GM18511 (cell line): ENCODE measurements at regions not wholly inside any gene's neighbourhood (a gene's known extent, or its start where the extent isn't known, plus 50 kb on each side); places are given as distances from the start of the nearest gene placed in this dataset.
"Not testable (repeated sequence)": the region's sequence is repeated elsewhere in the genome, so short reads cannot be mapped to it uniquely, and the experiment has no call there.

Experiments used
- ATAC-seq: cut with Tn5 transposase; IDR thresholded peaks from one replicate; pipeline ENCODE4 v1.9.1; 2021; ENCODE audit warnings: mild to moderate bottlenecking, moderate library complexity; ENCODE audit not compliant: unreplicated experiment

DNA sequence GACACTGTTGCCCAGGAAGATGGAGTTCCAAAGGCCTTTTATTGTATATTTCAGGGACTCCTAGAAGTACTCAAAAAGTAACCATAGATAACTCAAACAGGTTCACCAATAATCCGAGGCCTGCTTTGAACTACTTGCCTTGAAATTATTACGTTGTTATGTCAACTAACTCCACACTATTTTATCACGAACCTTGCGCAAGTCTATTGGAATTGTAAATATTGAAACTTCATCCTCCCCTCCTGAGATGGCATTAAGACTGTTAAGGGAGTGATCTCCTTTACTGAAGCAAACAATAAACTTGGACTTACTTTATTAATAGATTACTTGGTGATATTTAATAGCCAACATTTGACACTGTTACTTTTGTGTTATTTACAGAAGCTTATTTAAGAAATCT is 199.6 kb upstream of the GADL1 start:
- ATAC-seq: no peak

GRCh38 chr3:31095255-31095654 is 200.8 kb upstream of the GADL1 start:
- no peak for ATAC-seq

DNA sequence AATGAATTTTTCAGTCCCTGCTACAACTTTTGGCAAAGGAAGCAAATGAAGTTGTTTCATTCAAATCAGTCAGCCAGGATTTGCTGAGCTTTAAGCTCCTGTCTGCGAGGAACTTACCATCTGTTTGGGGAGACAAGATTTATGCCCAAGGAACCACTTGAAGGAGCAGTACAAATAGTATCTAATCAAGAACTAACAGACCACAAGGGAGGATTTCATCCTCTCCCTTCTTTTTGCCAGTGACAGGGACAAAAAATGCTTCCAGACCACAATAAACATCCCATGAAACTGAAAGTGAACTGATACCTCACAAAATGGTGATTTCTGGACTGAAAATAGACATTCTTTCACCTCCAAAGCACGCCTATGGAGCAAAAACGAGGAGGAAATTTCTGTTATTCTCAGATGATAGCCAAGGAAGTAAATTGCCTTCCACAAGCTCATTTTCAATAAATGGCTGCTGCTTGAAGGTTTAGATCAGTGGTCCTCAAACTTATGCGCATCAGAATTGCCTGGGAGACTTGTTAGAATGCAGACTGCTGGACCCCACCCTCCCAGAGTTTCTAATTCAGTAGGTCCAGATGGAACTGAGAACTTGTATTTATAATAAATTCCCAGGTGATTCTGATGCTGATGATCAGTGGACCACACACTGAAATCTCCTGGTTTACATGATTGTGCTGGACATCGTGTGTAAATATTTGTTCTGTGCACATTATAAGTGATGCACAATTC is 202.4 kb upstream of the GADL1 start:
- ATAC-seq: no peak

GRCh38 chr3:31100519-31100918 is 206.1 kb upstream of the GADL1 start:
- no peak for ATAC-seq

- not testable (repeated sequence) for ATAC-seq
These were observed 206.8 kb upstream of the GADL1 start for GRCh38 chr3:31101285-31101684.

DNA sequence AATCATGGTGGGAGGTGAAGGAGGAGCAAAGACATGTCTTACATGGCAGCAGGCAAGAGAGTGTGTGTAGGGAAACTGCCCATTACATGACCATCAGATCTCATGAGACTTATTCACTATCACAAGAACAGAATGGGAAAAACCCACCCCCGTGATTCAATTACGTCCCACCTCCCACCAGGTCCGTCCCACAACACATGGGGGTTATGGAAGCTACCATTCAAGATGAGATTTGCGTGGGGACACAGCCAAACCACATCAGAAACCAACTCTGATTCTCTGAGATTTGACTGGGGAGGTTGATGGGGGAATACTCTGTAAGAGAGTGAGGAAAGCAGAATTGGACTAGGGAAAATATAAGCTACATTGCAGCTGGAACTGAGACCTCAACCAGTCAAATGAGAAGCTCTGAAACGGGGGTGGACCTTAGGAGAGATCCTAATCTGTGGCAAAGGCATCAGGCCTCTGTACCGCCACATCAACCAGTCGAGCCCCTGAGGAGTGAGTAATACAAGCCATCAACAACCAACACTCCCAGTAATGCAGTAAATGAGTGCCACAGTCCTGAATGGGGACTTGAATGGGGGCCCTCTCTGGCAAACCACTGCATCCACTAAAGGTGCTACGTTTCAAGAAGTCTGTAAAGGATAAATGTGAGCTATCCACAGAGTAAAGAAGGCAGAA is 207.9 kb upstream of the GADL1 start:
- ATAC-seq: no peak

GRCh38 chr3:31103181-31103580 is 208.7 kb upstream of the GADL1 start:
- no peak for ATAC-seq

DNA sequence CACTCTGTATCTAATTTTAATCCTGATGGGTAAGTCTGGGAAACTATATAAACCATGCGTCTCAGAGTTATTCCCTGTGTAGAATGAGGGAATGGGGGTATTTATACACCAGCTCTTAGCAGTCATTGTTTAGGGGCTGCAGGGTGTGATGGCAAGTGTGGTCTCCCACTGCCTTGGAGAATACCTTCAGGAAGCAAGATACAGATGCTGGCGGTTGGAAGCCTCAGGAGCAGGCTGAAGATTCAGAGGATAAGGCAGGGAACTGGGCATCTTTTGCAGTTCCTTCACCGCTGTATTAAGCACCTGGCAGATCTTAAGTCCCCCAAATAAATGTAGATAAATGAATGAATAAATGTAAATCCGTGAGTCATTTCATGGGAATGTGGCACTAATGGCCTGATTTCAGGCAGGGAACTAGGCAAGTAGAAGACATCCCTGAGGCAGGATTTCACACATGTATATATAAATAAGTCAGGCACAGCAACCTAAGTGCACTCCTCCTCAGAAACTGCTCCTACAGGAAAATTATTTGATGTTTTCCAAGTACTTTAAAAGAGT is 209.2 kb upstream of the GADL1 start:
- ATAC-seq: no peak

GRCh38 chr3:31105011-31105410 is 210.6 kb upstream of the GADL1 start:
- no peak for ATAC-seq

DNA sequence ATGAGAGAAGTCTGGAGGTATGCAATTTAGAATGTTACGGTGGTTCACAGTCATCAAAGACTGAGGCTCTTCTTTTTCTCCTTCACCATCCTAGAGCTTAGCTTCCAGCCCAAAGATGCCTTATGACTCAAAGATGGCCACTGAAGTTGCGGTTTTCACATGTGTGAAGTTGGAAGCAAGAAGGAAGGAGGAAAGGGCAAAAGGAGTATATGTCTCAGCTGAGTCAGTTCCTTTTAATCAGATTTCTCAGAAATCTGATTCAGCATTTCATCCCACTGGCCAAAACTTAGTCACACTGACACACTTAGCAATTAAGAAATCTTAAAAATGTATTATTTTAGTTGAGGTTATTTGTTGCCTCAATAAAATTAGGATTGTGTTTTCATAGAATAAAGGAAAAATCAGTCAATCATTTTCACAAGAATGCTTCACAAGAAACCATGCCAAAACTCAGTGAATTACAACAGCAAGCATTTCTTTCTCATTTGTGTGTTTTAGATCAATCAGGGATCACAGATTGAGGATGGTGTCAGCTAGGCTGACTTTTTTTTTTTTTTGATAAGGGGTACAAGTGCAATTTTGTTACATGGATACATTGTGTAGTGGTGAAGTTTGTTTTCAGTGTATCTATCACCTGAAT is 211.1 kb upstream of the GADL1 start:
- ATAC-seq: no peak

GRCh38 chr3:31106204-31106603 is 211.7 kb upstream of the GADL1 start:
- no peak for ATAC-seq

- ATAC-seq: peak; percentile 95
These were observed 212.5 kb upstream of the GADL1 start for GRCh38 chr3:31106912-31107311.

DNA sequence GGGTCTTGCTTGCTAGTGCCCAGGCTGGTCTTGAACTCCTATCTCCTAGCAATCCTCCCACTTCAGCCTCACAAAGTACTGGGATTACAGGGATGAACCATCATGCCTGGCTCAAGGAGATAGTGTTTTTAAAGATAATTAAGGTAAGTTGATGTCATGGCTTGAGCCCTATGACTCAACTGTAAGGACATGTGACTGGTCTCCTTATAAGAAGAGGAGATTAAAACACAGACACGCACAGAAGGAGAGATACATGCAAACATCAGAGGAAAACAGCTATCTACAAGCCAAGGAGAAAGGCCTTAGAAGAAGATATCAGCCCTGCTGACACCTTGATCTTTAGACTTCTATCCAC is 220.4 kb upstream of the GADL1 start:
- no peak for ATAC-seq

DNA sequence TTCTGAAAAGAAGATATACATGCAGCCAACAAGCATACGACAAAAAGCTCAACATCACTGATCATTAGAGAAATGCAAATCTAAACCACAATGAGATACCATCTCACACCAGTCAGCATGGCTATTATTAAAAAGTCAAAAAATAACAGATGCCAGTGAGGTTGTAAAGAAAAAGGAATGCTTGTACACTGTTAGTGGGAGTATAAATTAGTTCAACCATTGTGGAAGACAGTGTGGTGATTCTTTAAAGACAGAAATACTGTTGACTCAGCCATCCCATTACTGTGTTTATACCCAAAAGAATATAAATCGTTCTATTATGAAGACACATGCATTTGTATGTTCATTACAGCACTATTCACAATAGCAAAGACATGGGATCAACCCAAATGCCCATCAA is 221.1 kb upstream of the GADL1 start:
- not testable (repeated sequence) for ATAC-seq

DNA sequence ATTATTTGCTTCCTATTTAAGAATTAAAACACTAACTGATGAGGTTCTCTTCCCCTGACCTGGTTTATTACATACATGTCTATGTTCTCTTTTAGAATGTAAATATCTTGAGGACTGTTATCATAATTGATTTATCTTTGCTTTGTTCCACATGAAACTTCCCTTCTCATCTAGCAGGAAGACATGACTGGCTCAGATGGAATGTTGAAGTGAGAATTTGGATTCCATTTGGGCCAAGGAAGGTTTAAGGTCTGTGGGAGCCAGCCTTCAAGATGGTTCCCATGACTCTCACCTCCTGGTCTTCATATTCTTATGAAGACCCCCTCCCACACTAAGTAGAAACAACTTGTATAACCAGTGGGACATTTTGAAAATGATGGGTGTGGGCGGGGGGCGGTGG is 222.2 kb upstream of the GADL1 start:
- no peak for ATAC-seq

DNA sequence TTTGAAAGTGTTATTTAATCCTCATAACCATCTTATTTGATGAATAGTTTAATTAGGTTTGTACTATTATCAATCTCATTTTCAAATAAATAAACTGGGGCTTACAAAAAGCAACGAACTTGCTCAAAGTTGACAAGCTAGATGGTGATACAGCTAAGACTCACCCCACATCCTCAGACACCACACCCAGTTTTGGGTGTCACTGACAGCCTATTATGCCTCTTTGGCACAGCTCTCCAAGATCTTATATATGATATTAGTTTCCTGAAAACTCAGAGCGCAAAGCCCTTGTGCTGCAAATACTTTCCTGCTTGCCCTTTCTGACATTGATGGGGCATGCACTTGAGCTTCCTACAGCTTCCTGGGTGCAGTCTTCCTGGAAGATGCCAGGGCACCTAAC is 223.4 kb upstream of the GADL1 start:
- no peak for ATAC-seq

DNA sequence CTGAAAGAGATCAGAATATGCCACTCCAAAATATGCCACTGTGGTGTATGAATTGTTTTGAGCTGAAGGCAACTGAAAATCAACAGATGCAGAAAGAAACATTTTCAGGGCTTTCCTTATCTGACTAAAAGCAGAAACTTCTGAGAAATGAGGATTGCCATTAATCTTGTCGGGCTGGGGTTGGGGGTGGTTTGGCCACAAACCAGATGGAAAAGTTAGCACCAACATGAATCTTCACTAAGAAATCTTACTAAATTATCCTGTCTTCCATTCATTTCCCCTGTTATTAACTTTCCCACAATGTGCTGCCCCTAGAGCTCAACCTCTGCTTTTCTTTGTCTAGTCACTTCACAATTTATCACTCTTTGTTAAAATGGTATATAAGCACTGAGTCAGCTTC is 229.9 kb upstream of the GADL1 start:
- ATAC-seq: no peak

DNA sequence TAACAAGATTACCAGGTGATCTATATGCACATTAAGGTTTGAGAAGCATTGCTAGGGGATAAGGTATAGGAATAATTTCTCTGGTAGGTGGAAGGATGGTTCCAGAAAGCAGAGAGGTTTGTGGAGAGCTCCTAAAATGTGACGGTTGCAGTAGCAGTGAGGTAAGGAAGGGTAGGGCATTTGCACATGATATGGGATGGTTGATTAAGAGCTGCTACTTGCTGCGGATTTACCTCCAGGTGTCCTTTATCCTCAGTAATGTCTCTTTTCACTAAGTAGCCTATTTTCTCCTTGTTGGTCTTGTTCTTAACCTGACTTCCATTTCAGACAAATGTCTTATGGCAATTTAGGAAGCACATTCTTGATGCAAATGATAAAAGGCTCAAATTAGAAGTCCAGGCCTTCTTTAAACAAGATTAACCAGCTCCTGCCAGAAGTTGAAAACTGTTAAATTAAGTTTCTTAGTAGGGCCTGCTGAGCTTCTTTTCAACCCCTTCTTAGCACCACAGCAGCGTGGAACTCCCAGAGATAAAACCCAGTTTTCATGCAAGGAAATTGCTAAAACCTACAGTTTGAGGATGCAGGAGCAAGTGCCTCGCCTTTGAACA is 231.1 kb upstream of the GADL1 start:
- ATAC-seq: no peak

GRCh38 chr3:31129241-31129640 is 234.8 kb upstream of the GADL1 start:
- no peak for ATAC-seq

GRCh38 chr3:31132132-31132769 is 237.8 kb upstream of the GADL1 start:
- ATAC-seq: peak; percentile 63

DNA sequence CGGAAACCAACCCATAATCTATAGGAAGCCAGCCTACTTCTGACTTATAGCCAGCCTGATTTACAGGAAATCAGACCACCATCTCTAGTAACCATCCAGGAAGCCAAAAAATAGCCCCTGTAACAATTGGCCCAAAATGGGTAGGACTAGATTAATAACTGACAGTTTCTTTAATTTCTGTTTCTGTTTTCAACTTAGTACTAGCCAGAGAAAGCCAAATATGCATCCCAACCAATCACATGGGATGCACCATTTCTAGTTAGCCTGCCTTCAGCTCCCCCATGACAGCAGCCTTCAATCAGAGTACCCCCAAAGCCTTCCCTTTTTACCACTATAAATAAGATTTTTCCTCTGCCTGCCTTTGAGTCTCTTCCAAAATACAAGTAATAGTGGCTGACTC is 239.1 kb upstream of the GADL1 start:
- ATAC-seq: peak; percentile 45
